ELR (cell line): ENCODE measurements at regions not wholly inside any gene's neighbourhood (a gene's known extent, or its start where the extent isn't known, plus 50 kb on each side); places are given as distances from the start of the nearest gene placed in this dataset.
A peak's percentile ranks its signal among the peaks of the same experiment; 100 is the strongest.
"Not testable (repeated sequence)": the region's sequence is repeated elsewhere in the genome, so short reads cannot be mapped to it uniquely, and the experiment has no call there.

Experiments
- DNase-seq: peaks from one replicate; pipeline ENCODE4 v3.0.0-alpha.2; 2015; ENCODE audit warnings: low read depth

- DNase-seq = not testable (repeated sequence)
Observed at GRCh38 chr3:152774230-152774629, 60.7 kb upstream of the P2RY1 start.

- DNase-seq = no peak
Observed at GRCh38 chr3:152778022-152778421, 56.9 kb upstream of the P2RY1 start.

- no peak for DNase-seq
Observed at GRCh38 chr3:152779653-152780052, 55.3 kb upstream of the P2RY1 start.

- peak; percentile 4 for DNase-seq
Observed at GRCh38 chr3:152780553-152780952, 54.4 kb upstream of the P2RY1 start.

GRCh38 chr3:152785051-152785450, 49.9 kb upstream of the P2RY1 start:
- no peak for DNase-seq
